GM12892 (cell line): ENCODE measurements at regions not wholly inside any gene's neighbourhood (a gene's known extent, or its start where the extent isn't known, plus 50 kb on each side); places are given as distances from the start of the nearest gene placed in this dataset.

ENCODE experiments used
- DNase-seq: peaks from one replicate; pipeline ENCODE4 v3.0.0; 2011; ENCODE audit not compliant: insufficient read length
- FAIRE-seq: peaks from 2 replicates; lab custom pipeline; 2011; peaks lifted over from hg19 to GRCh38; lab: Jason Lieb, UNC
- POLR2A ChIP-seq: IDR thresholded peaks from 2 replicates; pipeline ENCODE4 v1.6.1; 2011; ENCODE audit warnings: low read depth, low read length, control low read depth
- POLR2AphosphoS5 ChIP-seq: IDR thresholded peaks from 2 replicates; pipeline ENCODE4 v1.6.1; 2011; ENCODE audit warnings: low read depth, low read length, control low read depth
- TAF1 ChIP-seq: IDR thresholded peaks from 2 replicates; pipeline ENCODE4 v1.6.1; 2011; ENCODE audit warnings: low read depth, mild to moderate bottlenecking, control low read depth, low read length, borderline replicate concordance

DNA sequence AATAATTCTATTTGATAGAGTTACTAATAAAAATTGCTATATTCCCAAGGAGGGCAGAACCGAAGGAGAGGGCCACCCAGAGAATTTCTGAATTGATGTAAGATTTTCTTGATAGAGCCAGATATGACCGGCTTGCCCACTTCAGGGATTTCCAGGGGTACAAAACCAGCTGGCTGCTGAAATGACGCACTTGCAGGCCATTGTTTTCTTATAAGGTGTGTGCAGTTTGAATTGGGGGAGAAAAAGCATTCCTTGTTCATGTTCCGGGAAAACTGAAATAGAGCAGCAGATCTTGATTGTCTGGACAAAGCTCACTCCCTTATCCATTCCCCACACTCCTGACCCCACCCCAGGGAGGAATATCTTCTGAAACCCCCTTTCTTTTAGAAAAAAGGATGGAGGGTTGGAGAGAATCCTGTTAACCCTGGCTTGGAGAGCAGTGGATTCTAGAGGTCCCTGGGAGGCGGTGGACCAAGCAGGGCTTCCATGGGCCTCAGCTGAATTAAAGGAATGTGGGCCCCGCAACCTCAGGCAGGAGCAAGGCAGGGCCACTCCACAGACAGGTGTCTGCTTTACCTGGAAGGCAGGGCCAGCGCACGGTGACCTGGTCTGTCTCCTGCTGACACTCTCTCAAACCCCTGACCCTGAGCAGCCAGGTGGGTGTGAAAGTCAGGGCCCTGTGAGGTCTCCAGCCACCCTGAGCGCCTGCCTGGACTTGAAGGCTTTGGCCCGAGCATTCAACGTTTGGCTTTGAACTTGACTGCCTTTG, 96.4 kb downstream of the TMEM170B start:
- DNase-seq (no peak), FAIRE-seq (no peak)
- TF ChIP-seq TAF1 = no peak
- TF ChIP-seq POLR2AphosphoS5 = no peak
- no peak for TF ChIP-seq POLR2A

DNA sequence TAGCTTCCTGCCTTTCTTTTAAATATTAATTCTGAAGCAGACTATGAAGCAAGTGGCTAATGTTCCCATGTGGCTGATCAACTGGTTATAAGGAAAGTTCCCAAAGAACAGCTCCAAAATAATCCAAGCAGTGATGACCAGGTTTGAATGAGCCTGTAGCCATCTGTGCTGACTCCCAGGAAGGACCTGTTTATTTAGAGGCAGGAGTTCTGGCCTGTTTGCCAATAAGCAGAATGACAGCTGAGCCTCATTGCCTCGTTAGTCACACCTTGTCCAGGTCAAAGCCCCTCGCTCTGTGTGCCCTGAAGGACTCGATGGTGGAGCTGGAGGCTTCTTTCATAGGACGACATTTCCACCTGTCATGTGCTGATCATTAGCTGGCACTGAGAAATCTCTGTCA, 97.4 kb downstream of the TMEM170B start:
- DNase-seq (no peak), FAIRE-seq (no peak)
- no peak for TF ChIP-seq POLR2AphosphoS5

DNA sequence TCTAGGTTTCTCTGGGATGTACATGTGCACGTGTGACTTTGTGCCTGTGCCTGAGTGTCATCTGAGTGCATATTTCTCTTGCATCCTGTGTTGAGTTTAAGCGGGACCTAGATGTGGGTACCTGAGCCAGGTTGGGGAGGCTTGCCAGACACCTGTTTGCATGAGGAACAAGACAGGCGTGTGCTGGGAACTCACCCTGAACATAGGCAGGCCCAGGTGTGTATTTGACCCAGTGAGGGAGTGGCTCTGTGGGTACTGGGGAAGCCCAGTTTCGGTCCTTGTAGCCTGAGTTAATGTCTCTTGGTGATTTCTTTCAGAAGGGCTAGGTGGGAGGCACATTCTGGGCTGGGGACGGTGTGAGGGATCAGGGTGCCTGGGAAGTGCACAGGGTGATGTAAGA, 98.6 kb downstream of the TMEM170B start:
- no peak for DNase-seq
- FAIRE-seq = no peak
- TF ChIP-seq TAF1 = no peak
- TF ChIP-seq POLR2AphosphoS5 = no peak
- TF ChIP-seq POLR2A = no peak

DNA sequence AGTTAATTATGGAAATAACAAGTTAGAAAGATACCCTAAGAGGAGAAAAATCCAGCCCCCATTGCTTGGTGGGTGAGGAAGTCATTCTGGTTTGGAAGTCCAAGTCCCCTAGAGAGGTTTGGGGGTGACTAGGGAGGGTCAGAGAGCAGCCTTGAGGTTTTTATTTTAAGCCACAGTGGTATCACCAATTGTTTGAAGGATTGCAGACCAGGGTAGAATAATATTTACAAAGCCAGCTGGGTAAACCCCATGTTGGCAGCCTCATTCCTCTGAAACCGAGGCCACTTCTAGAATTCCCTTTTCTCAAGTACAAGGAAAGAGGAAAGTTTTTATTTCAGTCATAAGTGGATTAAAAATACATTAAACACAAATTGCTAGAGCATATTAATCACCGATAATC, 99.7 kb downstream of the TMEM170B start:
- no peak for DNase-seq
- FAIRE-seq = no peak
- TF ChIP-seq POLR2AphosphoS5 = no peak

DNA sequence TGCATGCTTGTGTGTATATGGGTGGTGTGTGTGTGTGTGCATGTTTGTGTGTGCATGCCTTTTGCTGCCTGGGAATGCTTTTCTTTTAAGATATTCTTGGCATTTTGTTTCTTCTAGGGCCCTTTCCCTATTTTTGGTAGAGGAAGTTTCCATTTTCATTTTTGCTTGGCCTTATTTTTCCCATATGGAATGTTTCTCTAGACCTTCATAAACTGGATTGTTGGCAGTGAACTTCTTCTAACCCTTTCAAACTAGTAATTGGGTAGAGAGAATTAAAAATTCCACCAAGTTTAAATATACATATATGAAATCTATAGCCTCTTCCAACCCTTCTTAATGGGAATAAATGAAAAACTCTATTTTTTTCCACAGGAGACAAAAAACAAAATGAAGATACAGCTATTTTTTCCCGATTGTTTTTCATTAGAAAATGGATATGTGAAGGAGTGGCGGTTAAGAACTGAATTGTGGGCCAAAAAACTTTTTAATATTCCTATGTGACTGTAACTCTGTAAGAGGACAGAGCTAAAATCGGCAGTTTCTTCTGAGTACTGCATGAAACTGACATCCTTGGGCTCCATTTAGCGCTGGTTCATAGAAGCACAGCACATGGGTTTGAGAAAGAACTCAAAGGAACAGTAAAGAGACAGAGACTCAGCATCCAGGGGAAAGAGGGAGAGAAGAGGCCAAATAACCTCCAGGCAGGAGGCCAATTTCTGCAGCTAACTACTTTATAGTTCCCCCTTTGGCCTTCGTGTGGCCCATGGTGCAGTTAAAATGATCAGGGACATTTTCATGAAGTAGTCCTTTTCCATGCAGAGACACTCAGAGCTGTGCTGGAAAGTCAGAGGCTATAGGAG, 102.1 kb downstream of the TMEM170B start:
- TF ChIP-seq TAF1 (no peak), POLR2AphosphoS5 (no peak), POLR2A (no peak)
- no peak for DNase-seq
- FAIRE-seq = no peak

DNA sequence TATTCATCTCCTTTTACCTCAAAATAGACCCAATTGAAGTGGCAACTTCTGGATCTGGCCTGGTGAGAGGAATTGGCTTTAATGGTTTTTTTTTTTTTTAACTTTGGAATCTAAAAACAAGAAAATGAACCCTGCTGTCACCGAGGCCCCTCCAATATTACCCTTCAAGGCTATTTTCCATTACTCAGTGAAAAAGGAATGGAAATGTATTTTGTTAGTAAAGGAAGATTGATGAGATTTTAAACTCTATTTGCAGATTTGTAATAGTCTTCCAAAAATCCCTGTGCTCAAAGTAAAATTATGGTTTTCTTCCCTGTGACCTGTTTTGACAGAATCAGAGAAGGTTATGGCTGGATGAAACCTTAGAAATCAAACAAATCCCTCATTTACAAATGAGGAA, 102.9 kb downstream of the TMEM170B start:
- FAIRE-seq (no peak), DNase-seq (no peak)
- TF ChIP-seq POLR2A = no peak
- no peak for TF ChIP-seq TAF1
- no peak for TF ChIP-seq POLR2AphosphoS5

DNA sequence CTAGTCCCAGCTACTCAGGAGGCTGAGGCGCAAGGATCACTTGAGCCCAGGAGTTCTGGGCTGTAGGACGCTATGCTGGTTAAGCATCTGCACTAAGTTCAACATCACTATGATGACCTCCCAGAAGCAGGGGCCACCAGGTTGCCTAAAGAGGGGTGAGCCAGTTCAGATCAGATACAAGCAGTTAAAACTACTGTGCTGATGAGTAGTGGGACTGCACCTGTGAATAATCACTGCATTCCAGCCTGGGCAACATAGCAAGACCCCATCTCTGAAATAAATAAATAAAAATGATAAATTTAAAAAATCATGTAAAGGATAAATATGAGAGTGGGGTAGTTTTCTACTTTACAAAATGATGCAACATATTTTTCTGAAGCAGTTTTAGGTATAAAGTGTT, 106.5 kb downstream of the TMEM170B start:
- TF ChIP-seq POLR2A (no peak), POLR2AphosphoS5 (no peak), TAF1 (no peak)
- DNase-seq = no peak
- FAIRE-seq = no peak

DNA sequence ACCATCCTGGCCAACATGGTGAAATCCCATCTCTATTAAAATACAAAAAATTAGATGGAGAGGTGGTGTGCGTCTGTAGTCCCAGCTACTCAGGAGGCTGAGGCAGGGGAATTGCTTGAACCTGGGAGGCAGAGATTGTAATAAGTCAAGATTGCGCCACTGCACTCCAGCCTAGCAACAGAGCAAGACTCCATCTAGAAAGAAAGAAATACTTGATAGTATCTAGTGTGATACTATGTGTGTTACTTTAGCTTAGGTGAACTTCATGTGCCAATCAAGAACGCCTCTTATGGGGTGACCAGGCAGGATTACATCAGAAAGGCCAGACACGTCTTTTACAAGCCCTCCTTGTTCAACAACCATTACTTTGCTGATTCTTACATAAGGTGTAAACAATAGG, 107.1 kb downstream of the TMEM170B start:
- TF ChIP-seq TAF1 (no peak), POLR2AphosphoS5 (no peak), POLR2A (no peak)
- no peak for DNase-seq
- no peak for FAIRE-seq

DNA sequence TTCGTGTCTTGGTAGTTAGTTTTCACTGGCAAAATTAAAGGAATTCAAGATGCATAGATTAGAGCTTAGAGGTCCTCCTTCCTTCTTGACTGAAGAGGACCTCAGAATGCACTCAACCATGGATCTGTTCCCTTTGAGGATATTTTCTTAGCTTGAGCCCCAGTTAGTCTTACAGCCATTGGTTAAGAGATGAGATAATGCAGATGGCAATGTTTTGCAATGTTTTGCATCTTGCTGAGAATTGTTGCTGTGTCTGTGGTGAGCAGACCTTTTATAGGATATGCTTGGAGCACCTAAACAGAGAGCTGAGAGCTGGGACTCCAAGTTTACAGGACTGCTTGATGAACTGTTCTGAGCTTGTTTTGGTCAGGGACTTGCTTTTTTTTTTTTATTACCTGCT, 107.5 kb downstream of the TMEM170B start:
- no peak for TF ChIP-seq POLR2AphosphoS5
- TF ChIP-seq TAF1 = no peak
- no peak for TF ChIP-seq POLR2A
- no peak for FAIRE-seq

DNA sequence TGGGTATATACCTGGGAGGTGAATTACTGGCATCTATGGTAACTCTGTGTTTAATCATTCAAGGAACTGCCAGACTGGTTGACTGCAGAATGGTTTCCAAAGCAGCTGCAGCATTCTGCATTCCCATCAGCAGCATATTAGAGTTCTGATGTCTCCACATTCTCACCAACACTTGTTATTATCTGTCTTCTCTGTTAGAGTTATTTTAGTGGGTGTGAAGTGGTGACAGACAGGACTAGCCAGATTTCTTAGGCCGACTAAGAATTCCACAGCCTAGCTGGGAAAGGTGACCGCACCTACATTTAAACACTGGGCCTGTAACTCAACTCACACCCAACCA, 110.9 kb downstream of the TMEM170B start:
- TF ChIP-seq TAF1 (no peak), POLR2AphosphoS5 (no peak), POLR2A (no peak)
- FAIRE-seq (no peak), DNase-seq (no peak)

More for the DNA sequence above, 107.5 kb downstream of the TMEM170B start:
- DNase-seq = no peak

DNA sequence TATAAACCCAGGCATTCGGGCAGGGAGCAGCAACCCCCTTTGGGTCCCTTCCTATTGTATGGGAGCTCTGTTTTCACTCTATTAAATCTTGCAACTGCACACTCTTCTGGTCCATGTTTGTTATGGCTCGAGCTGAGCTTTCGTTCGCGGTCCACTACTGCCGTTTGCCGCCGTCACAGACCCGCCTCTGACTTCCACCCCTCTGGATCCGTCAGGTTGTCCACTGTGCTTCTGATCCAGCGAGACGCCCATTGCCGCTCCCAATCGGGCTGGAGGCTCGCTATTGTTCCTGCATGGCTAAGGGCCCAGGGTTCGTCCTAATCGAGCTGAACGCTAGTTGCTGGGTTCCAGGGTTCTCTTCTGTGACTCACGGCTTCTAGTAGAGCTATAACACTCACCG, 111.3 kb downstream of the TMEM170B start:
- DNase-seq (no peak), FAIRE-seq (no peak)
- TF ChIP-seq POLR2AphosphoS5 (no peak), TAF1 (no peak), POLR2A (no peak)

DNA sequence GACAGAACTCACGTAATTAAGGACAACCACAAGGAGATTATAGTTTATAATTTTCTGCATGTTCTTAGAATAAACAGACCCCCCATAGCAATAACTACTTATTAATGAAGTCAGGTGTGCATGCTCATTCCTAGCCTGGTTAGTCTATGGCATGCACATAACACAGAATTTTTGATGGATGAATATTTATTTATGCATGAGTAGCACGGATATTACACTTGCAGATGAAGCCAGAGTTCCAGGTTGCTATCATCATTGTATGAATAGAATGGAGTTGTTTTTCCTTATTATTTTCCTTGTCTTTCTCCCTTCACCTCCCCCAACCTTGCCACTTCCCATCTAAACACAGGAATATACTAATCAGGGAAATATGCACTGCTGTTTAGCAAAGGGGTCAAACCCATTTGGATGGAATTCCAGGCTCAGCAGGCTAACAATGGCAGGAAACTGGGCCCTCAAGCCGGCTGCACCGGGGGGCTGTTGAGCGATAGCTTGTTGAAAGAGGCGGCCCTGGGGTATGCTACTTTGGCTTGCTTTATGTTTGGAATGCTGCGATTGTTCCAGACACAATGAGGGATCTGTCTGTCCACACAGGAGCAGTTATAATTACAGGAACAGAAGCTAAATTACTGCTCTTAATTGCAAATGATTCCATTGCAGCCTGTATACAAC, 112.6 kb downstream of the TMEM170B start:
- DNase-seq (no peak), FAIRE-seq (no peak)
- TF ChIP-seq POLR2AphosphoS5 (no peak), POLR2A (no peak), TAF1 (no peak)

DNA sequence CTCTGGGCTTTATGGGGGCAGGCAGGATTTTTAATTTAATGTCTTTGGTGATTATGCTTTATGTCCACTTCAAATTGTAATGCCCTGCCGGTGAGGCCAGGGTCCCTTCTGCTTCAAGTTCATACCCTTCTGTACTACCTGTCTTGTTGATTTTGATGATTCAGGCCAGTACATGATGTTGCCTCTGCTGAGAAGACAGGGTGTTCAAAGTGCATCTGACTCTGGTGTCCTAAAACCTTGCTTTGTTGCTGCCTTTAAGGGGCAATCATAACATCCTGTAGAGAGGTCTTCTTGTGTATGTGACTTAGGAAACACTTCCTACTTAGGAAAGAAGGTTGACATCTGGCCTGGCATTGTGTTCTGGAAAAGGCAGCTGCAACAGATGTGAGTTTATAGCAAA, 113.2 kb downstream of the TMEM170B start:
- no peak for TF ChIP-seq POLR2A
- TF ChIP-seq TAF1 = no peak
- no peak for TF ChIP-seq POLR2AphosphoS5
- FAIRE-seq (no peak), DNase-seq (no peak)

DNA sequence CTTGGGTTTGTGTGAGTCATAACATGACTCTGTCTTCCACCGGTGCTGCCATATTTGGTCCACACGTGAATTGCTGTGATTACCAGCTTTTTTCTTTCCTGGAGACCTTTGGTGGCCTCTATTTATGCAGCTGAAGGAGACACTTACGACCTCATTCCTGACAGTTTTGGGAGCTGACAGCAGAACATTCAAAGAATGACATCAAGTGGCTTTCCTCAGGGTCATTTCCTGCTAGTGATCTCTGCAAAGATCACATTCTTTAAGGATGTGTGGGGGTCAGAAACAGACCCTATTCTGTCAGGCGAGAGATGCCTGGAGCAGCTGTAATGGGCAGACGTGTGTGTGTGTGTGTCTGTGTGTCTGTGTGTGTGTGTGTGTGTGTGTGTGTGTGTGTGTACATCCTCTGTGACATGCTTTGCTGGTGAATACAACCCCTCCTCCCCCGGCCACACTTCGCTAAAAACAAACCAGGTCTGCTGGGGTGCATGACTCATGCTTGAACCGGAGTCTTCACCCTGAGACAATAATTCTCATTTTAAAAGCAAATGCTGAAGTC, 115.6 kb downstream of the TMEM170B start:
- peak; percentile 48 for FAIRE-seq

More for the DNA sequence above, 115.6 kb downstream of the TMEM170B start:
- TF ChIP-seq TAF1 = no peak
- TF ChIP-seq POLR2A = no peak
- TF ChIP-seq POLR2AphosphoS5 = no peak
- DNase-seq = no peak
